ENCODE measurements at regions not wholly inside any gene's neighbourhood (a gene's known extent, or its start where the extent isn't known, plus 50 kb on each side); places are given as distances from the start of the nearest gene placed in this dataset.

GRCh38 chr18:78571063-78571785, 408.4 kb upstream of the SALL3 start:
- DNase-seq (ENCODE audit: low read depth): no peak

DNA sequence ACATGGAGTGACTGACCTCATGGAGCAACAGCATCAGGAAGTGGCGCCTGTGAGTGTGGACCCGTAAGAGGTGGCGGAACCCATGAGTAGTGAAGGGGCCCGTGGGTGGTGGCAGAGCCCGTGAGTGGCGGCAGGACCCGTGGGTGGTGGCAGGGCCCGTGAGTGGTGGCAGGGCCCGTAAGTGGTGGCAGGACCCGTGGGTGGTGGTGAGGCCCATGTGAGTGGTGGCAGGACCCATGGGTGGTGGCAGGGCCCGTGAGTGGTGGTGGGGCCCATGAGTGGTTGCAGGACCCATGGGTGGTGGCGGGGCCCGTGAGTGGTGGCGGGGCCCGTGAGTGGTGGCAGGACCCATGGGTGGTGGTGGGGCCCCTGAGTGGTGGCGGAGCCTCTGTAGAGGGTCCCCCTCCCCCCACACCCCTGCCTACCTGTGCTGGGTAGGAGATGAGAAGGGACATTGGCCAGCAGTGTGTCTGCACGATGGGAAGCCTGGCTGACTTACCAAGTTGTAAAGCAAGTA, 407.7 kb upstream of the SALL3 start:
- DNase-seq (ENCODE audit: low read depth): no peak

DNA sequence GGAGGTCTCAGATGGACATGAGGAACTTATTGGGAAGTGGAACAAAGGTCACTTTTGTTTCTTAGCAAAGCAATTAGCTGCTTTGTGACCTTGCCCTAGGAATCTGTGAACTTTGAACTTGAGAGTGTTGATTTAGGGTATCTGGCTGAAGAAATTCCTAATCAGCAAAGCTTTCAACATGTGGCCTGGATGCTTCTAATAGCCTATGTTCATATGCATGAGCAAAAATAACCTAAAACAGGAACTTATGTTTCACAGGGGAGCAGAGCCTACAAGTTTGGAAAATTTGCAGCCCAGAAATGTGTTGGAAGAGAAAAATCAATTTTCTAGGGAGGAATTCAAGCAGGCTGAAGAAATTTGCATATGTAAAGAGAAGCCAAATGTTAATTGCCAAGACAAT, 405.8 kb upstream of the SALL3 start:
- no peak for DNase-seq (ENCODE audit: low read depth)

GRCh38 chr18:78576967-78577366, 402.7 kb upstream of the SALL3 start:
- DNase-seq (ENCODE audit: low read depth): no peak

DNA sequence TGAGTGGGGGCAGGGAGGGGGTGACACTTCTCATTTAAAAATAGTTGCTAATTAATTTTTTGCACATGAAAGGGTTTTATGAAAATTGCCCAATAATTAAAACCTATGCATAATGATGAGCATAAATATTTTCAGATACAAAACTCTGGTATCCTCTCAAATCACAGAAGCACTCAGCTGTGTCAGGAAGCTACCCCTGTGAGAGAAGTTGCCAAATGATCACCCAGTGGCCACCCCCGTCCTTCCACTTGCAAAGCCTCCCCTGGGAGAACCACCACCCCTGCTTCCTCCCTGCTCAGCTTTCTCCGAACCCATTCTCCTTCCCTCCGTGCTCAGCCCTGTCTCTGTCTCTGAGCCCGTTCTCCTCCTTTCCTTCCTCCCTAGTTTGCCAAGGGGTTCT, 400.2 kb upstream of the SALL3 start:
- no peak for DNase-seq (ENCODE audit: low read depth)

DNA sequence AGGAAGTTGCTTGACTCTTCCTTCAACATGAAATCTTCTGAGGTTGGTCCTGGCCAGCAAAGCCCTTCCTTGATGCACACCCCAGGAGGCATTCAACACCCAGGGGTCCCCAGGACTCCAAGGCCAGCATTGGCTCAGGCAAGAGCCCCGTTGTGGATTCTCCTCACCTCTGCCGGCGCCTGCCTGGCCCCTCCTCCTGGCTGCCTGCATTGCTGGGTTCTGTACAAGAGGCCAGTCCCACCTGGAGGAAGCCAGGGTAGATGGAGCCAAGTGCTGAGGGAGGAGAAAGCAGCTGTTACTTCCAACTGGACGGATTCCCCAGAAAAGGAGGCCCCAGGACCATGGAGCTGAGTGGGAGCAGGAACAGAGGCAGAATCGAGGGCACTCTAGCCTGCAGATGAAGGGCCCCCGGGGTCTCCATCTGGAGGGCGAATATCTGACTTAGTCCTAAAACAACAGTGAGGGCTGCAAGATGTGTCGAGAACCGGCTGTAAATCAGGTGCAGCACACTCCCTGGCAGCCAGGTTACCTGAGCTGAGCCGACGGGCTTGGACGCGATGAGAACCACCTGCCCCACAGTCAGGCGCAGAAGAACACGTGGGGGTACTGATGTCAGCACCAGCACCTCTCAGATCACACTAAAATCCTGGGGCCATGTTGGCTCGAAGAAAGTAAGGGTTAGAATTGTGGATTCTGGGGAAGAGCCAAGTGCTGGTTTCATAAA, 399.6 kb upstream of the SALL3 start:
- DNase-seq (ENCODE audit: low read depth): no peak

- no peak for DNase-seq (ENCODE audit: low read depth)
Measured at GRCh38 chr18:78580835-78581339, 398.7 kb upstream of the SALL3 start.

DNA sequence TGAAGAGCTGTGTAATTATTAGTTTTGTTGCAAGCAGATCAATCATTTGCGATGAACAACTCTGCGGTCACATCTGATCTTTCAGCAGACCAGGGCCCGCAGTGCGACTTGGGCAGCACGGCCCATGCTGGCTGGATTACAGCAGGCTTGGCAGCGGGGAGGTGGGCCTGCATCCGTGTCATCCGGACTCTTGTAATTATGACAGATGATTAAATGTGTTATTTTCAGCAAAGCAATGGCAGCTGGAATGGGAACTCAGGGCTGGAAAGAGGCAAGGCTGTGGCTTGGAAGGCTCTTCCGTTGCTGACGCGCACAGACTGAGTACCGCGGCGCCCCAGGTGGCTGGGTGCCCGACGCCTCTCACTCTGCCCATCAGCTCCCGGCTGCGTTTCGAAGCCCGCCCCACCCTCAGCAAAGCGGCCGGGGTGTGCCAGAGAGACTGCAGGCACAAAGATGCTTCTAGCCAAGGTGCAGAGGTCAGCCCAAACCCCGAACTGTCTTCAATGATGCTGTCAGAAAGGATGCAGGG, 397.4 kb upstream of the SALL3 start:
- DNase-seq (ENCODE audit: low read depth): no peak

- no peak for DNase-seq (ENCODE audit: low read depth)
Measured at GRCh38 chr18:78582898-78583738, 396.5 kb upstream of the SALL3 start.

DNA sequence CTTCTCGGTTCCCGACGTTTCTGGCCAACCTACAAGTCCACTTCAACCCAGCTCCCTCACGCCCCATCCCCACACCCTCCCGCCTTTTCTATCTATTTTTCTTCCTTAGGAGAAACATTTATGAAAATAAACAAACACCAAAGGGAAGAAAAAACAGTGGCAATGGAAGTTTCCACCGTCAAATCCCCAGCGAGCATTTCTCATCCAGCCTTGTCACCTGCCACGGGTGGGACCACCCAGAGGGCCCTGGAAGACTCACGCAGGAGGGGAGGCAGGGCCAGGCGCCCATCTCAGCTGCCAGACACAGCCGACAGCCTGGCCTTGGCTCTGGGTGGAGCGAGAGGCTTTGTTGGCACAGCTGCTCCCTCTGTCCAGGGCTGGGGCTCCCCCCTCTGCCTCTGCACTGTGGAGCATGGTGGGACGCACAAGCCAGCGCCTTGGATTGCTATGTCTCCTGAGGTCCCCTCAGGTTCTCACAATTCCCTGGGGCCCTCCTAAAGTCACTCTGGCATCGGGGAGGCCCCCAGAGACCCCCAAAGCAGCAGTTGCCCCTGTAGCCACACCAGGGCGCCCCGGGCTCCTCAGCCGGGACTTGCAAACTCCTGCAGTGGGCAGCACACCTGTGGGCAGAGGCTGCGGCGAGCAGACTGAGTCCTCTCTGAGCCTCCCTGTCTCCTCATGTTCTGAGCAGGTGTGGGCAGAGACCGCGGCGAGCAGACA, 395.7 kb upstream of the SALL3 start:
- DNase-seq (ENCODE audit: low read depth): no peak

DNA sequence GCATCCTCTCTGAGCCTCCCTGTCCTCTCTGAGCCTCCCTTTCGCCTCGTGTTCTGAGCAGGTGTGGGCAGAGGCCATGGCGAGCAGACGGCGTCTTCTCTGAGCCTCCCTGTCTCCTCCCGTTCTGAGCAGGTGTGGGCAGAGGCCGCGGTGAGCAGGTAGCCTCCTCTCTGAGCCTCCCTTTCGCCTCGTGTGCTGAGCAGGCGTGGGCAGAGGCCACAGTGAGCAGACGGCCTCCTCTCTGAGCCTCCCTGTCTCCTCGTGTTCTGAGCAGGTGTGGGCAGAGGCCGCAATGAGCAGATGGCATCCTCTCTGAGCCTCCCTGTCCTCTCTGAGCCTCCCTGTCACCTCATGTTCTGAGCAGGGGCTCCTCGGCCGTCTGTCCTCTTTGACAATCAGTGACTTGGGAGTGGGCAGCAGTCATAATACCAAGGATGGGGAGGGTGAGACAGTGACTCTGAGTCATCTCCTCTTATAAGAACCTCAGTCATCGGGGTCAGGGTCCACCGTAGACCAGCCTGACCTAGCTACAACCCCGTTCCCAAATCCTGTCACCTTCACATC, 395.1 kb upstream of the SALL3 start:
- no peak for DNase-seq (ENCODE audit: low read depth)

GRCh38 chr18:78586586-78586985, 393.0 kb upstream of the SALL3 start:
- DNase-seq (ENCODE audit: low read depth): no peak

GRCh38 chr18:78587096-78587495, 392.5 kb upstream of the SALL3 start:
- DNase-seq (ENCODE audit: low read depth): no peak

DNA sequence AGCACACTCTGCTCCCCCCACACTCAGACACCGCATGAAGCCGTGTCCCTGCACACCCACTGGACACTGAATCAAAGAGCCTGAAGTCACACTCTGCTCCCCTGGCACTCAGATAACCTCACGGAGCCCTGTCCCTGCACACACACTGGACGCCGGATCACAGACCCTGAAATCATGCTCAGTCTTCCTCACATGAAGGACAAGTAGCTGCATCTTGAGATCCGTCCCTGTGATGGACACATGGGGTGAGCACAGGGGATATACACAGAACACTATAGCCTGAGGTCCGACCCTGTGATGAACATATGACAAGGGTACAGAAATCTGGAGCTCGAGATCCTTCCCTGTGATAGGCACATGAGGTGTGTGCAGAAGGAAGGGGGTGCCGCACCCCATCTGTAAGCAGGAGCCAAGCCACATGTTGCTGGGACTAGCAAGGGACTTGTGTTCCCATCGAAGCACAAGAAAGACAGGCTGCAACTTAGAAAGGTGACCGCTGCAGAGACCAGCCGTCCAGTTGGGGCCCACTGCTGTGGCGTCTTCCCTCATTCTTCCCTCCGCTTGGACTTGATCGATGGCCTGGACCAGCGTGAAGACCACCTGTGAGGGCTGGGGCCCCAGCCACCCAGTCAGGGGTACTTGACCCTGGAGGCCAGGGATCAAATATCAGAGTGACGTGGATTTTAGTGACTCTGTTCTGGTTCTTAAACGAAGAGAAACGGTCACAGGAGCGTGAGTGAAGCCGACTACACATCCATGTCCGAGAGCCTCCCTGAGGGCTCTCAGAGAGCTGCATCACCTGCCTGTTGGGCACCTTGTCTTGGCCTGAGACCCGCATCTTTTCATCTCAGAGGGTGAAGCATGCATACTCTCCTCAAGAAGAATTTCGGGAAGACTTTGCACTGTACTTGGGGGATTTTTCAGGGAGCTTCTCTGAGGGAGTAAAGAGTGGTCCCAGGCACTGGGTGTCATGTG, 391.7 kb upstream of the SALL3 start:
- DNase-seq (ENCODE audit: low read depth): no peak

DNA sequence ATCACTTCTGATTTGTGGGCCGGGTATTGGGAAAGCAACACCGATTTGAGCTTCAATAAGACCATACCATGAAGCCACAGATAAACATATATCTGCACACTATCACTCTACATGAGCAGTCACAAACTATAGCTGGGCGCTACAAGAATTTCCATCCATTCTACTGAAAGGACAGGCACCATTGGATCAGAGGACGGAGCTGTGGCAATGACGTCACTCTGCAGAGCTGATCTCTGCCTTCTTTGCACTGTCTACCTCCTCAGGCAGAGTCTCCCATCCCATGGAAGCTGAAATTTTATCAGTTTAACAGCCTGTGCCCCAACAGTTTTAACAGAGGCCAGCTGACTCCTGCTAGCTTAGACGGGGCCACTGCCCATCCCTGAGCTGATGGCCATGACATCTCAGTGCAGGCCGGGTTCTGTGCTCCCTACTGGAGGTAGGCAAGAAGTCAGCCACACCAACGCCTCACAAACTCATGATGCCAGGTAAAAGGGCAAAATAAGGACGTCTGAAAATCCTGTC, 389.6 kb upstream of the SALL3 start:
- no peak for DNase-seq (ENCODE audit: low read depth)

GRCh38 chr18:78595453-78595852, 384.2 kb upstream of the SALL3 start:
- DNase-seq (ENCODE audit: low read depth): no peak

DNA sequence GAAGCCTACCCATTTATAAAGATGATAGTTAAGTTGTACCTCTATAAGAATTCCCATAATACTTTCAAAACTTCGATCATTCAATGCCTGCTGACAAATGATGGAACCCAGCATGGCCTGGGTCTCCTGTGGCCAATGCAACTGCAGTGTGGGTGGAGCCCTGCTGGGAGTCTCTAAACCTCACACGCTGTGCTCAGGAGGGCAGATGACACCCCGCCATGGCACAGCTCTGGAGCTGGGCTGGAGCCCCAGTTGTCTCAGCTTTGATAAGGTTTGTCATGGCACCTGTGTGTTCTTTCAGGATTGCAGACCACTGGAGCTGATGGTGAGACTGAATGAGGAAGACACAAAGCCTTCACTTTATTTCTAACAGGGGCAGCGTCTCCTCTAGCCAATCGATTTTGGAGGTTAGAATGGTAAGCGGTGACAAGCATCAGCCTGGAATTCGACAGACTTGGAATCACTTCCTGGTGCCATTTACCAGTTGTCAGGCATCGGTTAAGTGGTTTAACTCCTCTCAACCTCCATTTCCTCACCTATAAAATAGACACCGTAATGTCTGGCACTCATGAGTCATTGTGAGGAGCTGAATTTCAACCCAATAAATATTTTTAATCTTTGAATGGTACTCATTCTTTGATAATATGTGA, 383.6 kb upstream of the SALL3 start:
- DNase-seq (ENCODE audit: low read depth): no peak

GRCh38 chr18:78596794-78597345, 382.7 kb upstream of the SALL3 start:
- no peak for DNase-seq (ENCODE audit: low read depth)

DNA sequence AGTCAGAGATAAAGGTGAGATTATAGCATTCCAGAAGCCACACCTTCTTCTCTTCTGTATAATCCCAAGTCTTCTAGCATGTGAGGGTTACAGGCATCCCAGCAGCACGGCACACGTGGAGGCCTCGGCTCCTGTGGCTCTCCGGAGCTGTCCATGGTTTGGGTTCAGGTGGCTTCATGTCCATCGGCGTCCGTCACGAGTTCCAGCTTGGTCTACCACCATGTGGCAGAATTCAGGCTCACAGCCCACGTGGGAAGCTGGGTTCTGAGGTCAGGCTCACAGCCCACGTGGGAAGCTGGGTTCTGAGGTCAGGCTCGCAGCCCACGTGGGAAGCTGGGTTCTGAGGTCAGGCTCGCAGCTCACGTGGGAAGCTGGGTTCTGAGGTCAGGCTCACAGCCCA, 378.3 kb upstream of the SALL3 start:
- no peak for DNase-seq (ENCODE audit: low read depth)
